GM12891 (cell line): ENCODE measurements at regions not wholly inside any gene's neighbourhood (a gene's known extent, or its start where the extent isn't known, plus 50 kb on each side); places are given as distances from the start of the nearest gene placed in this dataset.

ENCODE experiments used
- DNase-seq: peaks from one replicate; pipeline ENCODE4 v3.0.0; 2011; ENCODE audit warnings: low spot score; ENCODE audit not compliant: insufficient read length
- FAIRE-seq: peaks from 2 replicates; lab custom pipeline; 2011; peaks lifted over from hg19 to GRCh38; lab: Jason Lieb, UNC
- PAX5 ChIP-seq: IDR thresholded peaks from 2 replicates; pipeline ENCODE4 v1.6.1; 2011; ENCODE audit warnings: low read length, moderate library complexity, mild to moderate bottlenecking; ENCODE audit not compliant: insufficient read depth, severe bottlenecking
- POLR2A ChIP-seq: IDR thresholded peaks from 2 replicates; pipeline ENCODE4 v1.6.1; 2011; ENCODE audit warnings: low read depth, low read length, control low read depth
- POLR2AphosphoS5 ChIP-seq: IDR thresholded peaks from 2 replicates; pipeline ENCODE4 v1.6.1; 2011; ENCODE audit warnings: low read depth, low read length, control low read depth
- POU2F2 ChIP-seq: IDR thresholded peaks from 2 replicates; pipeline ENCODE4 v1.6.1; 2011; ENCODE audit warnings: low read depth, mild to moderate bottlenecking, control low read depth, low read length, moderate library complexity
- SPI1 ChIP-seq: IDR thresholded peaks from 2 replicates; pipeline ENCODE4 v1.6.1; 2011; ENCODE audit warnings: low read depth, low read length, control low read depth
- TAF1 ChIP-seq: IDR thresholded peaks from 2 replicates; pipeline ENCODE4 v1.6.1; 2011; ENCODE audit warnings: low read depth, low read length, control low read depth

GRCh38 chr10:78690354-78691111, 378.2 kb upstream of the ZMIZ1 start:
- no peak for DNase-seq
- no peak for FAIRE-seq
- no peak for TF ChIP-seq PAX5
- no peak for TF ChIP-seq POLR2A
- TF ChIP-seq SPI1: no peak
- TF ChIP-seq POLR2AphosphoS5: no peak
- no peak for TF ChIP-seq TAF1
- no peak for TF ChIP-seq POU2F2

- no peak for FAIRE-seq
- no peak for TF ChIP-seq TAF1
- no peak for TF ChIP-seq PAX5
- TF ChIP-seq POU2F2: no peak
- no peak for TF ChIP-seq POLR2A
- no peak for TF ChIP-seq POLR2AphosphoS5
- TF ChIP-seq SPI1: no peak
- DNase-seq: no peak
These were observed 377.3 kb upstream of the ZMIZ1 start for GRCh38 chr10:78691301-78692030.

GRCh38 chr10:78692071-78692470, 376.7 kb upstream of the ZMIZ1 start:
- TF ChIP-seq POLR2A (no peak), SPI1 (no peak), TAF1 (no peak), POLR2AphosphoS5 (no peak), POU2F2 (no peak), PAX5 (no peak)
- no peak for DNase-seq
- no peak for FAIRE-seq

DNA sequence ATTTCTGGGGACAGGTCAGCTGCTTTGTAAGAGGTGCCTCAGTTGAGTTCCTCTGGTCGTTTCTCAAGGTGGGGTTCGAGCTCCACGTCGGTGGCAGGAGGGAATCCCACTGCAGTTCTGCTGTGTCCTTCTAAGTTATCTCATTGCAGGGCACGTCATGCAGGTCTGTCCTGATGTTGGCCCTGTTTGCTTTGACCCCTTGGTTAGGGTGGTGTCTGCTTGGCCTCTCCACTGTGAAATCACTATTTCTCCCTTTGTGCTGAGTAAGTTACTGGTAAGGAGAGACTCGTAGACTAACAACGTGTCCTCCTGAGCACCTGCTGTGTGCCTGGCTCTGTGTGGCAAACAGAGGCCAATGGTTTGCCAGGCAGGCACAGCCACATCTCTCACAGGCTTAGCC, 372.9 kb upstream of the ZMIZ1 start:
- no peak for FAIRE-seq
- no peak for DNase-seq
- TF ChIP-seq POU2F2: no peak
- no peak for TF ChIP-seq POLR2AphosphoS5
- TF ChIP-seq PAX5: no peak
- no peak for TF ChIP-seq POLR2A
- TF ChIP-seq SPI1: no peak
- no peak for TF ChIP-seq TAF1

GRCh38 chr10:78696791-78697395, 371.9 kb upstream of the ZMIZ1 start:
- DNase-seq (no peak), FAIRE-seq (no peak)

DNA sequence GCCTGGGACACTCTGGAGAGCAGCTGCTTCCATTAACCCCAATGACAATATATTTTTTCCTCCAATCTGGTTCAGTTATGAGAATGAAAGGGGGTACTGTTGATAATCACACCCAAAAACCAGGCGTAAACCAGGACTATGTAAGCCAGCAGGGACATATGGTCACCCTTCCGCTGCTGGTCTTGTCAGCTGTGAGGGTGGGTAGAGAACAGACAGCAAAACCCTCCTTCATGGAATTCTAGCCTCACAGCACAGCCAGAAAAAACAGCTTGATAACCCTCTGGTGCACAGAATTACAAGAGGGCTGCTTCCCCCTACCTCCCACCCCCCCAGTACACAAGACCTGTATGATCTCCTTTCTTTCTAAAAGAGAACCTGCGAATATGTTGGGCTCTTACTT, 368.8 kb upstream of the ZMIZ1 start:
- DNase-seq: no peak
- no peak for TF ChIP-seq TAF1
- TF ChIP-seq POLR2A: no peak
- TF ChIP-seq POU2F2: no peak
- no peak for TF ChIP-seq PAX5
- no peak for FAIRE-seq

More at GRCh38 chr10:78696791-78697395, 371.9 kb upstream of the ZMIZ1 start:
- TF ChIP-seq TAF1 (no peak), SPI1 (no peak), POLR2AphosphoS5 (no peak), PAX5 (no peak), POLR2A (no peak), POU2F2 (no peak)

DNA sequence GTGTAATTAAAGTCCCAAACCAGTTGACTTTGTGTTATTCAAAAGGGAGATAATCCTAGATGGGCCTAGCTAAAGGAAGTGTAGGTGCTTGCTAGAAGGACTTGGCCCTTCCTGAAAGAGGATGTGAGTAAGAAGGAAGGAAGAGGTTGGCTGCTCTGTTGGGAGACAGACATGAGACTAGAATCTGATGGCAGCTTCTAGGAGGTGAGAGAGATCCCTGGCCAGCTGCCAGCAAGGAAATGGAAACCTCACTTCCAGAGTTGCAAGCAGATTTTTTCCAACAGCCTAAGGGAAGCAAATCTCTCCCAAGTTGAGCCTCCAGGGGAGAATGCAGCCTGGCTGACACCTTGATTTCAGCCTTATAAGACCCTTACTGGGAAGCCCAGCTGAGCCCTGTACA, 368.4 kb upstream of the ZMIZ1 start:
- TF ChIP-seq SPI1: no peak
- TF ChIP-seq POU2F2: no peak
- TF ChIP-seq POLR2AphosphoS5: no peak
- TF ChIP-seq TAF1: no peak
- no peak for TF ChIP-seq POLR2A
- no peak for TF ChIP-seq PAX5
- DNase-seq: no peak
- no peak for FAIRE-seq

GRCh38 chr10:78700816-78701520, 367.8 kb upstream of the ZMIZ1 start:
- no peak for TF ChIP-seq TAF1
- TF ChIP-seq POLR2AphosphoS5: no peak
- TF ChIP-seq POU2F2: no peak
- no peak for TF ChIP-seq SPI1
- TF ChIP-seq PAX5: no peak
- no peak for TF ChIP-seq POLR2A
- DNase-seq: no peak

DNA sequence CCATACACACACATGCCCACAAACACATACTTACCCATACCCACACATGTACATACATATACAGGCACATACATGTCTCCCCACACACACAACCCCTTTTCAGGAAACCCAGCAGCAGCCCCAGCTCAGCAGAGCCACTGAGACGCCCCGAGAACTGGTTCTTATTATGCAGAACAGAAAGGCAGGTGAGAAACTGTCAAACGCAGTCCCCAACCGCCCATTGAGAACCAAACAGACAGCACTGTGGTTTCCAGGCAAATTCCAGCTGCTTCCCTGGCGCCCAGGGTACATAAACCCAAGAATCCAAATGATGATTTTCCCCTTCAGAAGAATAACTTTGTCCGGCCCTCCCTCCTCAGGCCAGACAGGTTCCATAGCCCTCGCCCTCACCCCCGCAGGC, 366.6 kb upstream of the ZMIZ1 start:
- TF ChIP-seq POLR2A: no peak
- TF ChIP-seq SPI1: no peak
- no peak for TF ChIP-seq POU2F2
- no peak for TF ChIP-seq PAX5
- TF ChIP-seq TAF1: no peak
- TF ChIP-seq POLR2AphosphoS5: no peak
- FAIRE-seq (no peak), DNase-seq (no peak)

More at GRCh38 chr10:78700816-78701520, 367.8 kb upstream of the ZMIZ1 start:
- no peak for FAIRE-seq
